ENCODE measurements at regions not wholly inside any gene's neighbourhood (a gene's known extent, or its start where the extent isn't known, plus 50 kb on each side); places are given as distances from the start of the nearest gene placed in this dataset.
A peak's percentile ranks its signal among the peaks of the same experiment; 100 is the strongest.
"Not testable (repeated sequence)": the region's sequence is repeated elsewhere in the genome, so short reads cannot be mapped to it uniquely, and the experiment has no call there.

DNA sequence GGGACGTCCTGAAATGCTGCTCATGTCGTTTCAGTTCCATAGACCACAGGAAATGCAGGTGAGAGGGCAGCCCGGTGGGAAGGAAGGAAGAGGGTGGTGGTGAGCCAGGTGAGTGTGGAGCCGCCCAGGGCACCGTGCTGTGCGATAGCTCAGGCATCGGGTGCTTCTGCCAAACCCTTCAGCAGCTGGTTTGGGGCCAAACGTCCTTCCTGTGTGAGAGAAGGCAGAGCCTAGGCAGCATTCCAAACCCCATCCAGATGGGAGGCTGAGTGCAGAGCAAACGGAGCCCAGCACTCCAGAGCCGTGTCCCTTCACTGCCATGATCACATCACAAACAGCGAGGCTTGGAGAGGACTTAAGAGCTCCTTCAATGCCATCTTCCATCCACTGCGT, 65.1 kb upstream of the SAMD11 start:
- WGBS, 10 experiments: 0 to 72% (median 0%) methylated on average over 1 to 4 of the region's 12 CpGs; no CpG with 5 or more reads in 5 of the 10 experiments
- H3K4me3 ChIP-seq; in situ Hi-C loops (cut with MboI; ENCODE audit: low pct_unique_long_range_greater_than_20kb in 2 of 9, low sequenced_read_pairs in 9 of 9, unreplicated experiment in 9 of 9); H3K27ac ChIP-seq; H3K4me1 ChIP-seq (replicated peaks in 1 of 2): not testable (repeated sequence)
- peak in 3 of 8 experiments; percentile 42 to 61 (median 42) for ATAC-seq (replicated peaks in 6 of 8)

GRCh38 chr1:860941-861340, 62.8 kb upstream of the SAMD11 start:
- 0 to 66% (median 51%) methylated on average over 2 to 3 of the region's 11 CpGs; no CpG with 5 or more reads in 6 of the 10 experiments for WGBS, 10 experiments
- ATAC-seq (replicated peaks in 6 of 8); H3K4me1 ChIP-seq (replicated peaks in 1 of 2); H3K4me3 ChIP-seq; in situ Hi-C loops (cut with MboI; ENCODE audit: low pct_unique_long_range_greater_than_20kb in 2 of 9, low sequenced_read_pairs in 9 of 9, unreplicated experiment in 9 of 9); H3K27ac ChIP-seq: not testable (repeated sequence)

- in situ Hi-C loops (cut with MboI; ENCODE audit: low pct_unique_long_range_greater_than_20kb in 2 of 9, low sequenced_read_pairs in 9 of 9, unreplicated experiment in 9 of 9): no loop called here
- ATAC-seq (replicated peaks in 6 of 8): no peak
Observed at GRCh38 chr1:861714-862113, 62.0 kb upstream of the SAMD11 start.

DNA sequence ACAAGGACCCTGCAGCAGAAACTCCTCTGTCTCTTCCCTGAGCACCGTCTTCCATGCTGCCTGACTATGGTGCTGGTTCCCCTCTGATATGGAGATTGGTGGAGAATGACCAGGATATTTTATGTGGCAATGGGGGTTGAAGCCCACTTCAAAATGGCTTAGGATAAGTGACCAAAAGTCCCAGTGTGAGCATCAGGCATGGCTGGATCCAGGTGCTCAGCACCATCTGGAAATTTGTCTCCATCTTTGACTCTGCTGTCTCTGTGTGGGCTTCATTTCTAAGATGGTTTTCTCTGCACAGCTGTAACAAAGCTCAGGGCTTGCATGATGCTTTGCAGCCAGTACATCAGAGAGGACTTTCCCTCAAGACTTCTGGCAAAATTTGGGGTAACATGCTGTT, 61.1 kb upstream of the SAMD11 start:
- in situ Hi-C loops (cut with MboI; ENCODE audit: low pct_unique_long_range_greater_than_20kb in 2 of 9, low sequenced_read_pairs in 9 of 9, unreplicated experiment in 9 of 9); H3K27ac ChIP-seq; H3K4me1 ChIP-seq (replicated peaks in 1 of 2); ATAC-seq (replicated peaks in 6 of 8); H3K4me3 ChIP-seq: not testable (repeated sequence)
- WGBS, 10 experiments: no CpG with 5 or more reads among the region's 1 CpG

More at GRCh38 chr1:861714-862113, 62.0 kb upstream of the SAMD11 start:
- Histone ChIP-seq H3K4me1 (replicated peaks in 1 of 2) (no peaks in the 10 kb centered on the region), H3K27ac (no peak overlapping the region), H3K4me3 (no peak overlapping the region)

DNA sequence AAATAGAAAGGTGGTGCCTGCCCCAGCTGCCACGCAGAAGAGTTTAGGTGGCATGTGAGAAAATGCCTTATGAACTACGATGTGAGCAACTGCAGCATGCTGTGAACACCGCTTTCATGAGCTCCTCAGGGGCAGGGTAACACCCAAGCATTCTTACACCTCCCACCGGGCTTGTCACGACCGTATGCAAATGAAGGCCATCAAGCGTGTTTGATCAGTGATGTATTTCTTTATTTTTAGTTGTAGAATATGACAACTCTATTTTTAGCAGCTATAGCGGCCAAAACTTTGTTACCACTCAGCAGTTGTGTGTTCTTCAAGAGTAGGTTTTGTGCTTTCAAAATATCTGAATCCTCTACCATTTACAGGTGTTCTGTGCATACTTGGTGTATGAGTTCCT, 58.1 kb upstream of the SAMD11 start:
- H3K27ac ChIP-seq; H3K4me1 ChIP-seq (replicated peaks in 1 of 2); in situ Hi-C loops (cut with MboI; ENCODE audit: low pct_unique_long_range_greater_than_20kb in 2 of 9, low sequenced_read_pairs in 9 of 9, unreplicated experiment in 9 of 9); H3K4me3 ChIP-seq: not testable (repeated sequence)
- 0 to 48% (median 38%) methylated on average over 3 to 7 of the region's 8 CpGs; no CpG with 5 or more reads in 3 of the 10 experiments for WGBS, 10 experiments
- ATAC-seq (replicated peaks in 6 of 8): peak in 3 of 8 experiments; percentile 28 to 36 (median 35)

DNA sequence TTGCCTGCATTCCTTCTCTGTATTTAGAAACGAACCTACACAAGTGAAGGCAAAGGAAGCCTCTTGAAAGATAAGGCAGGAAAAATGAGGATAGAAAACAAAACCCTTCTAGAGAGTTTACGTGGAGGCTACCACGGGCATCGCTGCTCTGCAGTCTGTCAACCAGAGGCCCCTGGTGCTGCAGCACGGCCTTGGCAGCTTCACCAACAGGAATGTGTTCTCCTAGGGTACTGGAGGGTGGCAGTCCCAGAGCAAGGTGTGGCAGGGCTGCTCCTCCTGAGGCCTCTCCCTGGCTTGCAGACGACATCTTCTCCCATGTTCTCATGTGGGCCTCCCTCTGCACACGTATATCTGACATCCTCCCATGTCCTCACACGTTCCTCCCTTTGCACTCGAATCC, 57.6 kb upstream of the SAMD11 start:
- WGBS, 10 experiments: 0 to 75% (median 52%) methylated on average over 1 to 9 of the region's 9 CpGs; no CpG with 5 or more reads in 1 of the 10 experiments
- ATAC-seq (replicated peaks in 6 of 8): no peak

GRCh38 chr1:866631-867299, 57.0 kb upstream of the SAMD11 start:
- WGBS, 10 experiments: 0 to 86% (median 39%) methylated on average over 1 to 12 of the region's 33 CpGs; no CpG with 5 or more reads in 2 of the 10 experiments
- ATAC-seq (replicated peaks in 6 of 8); in situ Hi-C loops (cut with MboI; ENCODE audit: low pct_unique_long_range_greater_than_20kb in 2 of 9, low sequenced_read_pairs in 9 of 9, unreplicated experiment in 9 of 9); H3K4me3 ChIP-seq; H3K27ac ChIP-seq; H3K4me1 ChIP-seq (replicated peaks in 1 of 2): not testable (repeated sequence)

More for the DNA sequence above, 57.6 kb upstream of the SAMD11 start:
- H3K4me1 ChIP-seq (replicated peaks in 1 of 2): no peaks in the 10 kb centered on the region
- no peak overlapping the region for H3K4me3 ChIP-seq
- in situ Hi-C loops (cut with MboI; ENCODE audit: low pct_unique_long_range_greater_than_20kb in 2 of 9, low sequenced_read_pairs in 9 of 9, unreplicated experiment in 9 of 9): no loop called here
- H3K27ac ChIP-seq: no peak overlapping the region

DNA sequence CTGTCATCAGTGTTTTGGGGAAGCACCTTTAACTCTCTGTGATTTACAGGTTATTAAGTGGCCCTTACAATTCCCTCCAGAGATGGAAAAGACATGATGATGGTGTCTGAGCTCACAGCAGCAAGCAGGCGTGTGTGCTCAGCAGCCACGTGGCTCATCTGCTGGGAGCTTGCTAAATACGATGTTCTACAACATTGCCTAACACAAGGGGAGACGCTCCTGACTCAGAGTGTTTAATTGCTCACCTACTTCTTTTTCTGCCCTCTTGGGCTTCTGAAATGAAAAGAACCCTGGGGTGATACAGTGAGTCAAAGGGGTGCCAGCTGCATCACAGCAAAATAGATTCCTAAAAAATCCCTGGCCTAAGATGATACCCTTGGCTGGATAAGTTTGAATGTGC, 56.2 kb upstream of the SAMD11 start:
- H3K27ac ChIP-seq; H3K4me3 ChIP-seq; ATAC-seq (replicated peaks in 6 of 8); H3K4me1 ChIP-seq (replicated peaks in 1 of 2); in situ Hi-C loops (cut with MboI; ENCODE audit: low pct_unique_long_range_greater_than_20kb in 2 of 9, low sequenced_read_pairs in 9 of 9, unreplicated experiment in 9 of 9): not testable (repeated sequence)
- 51 to 80% methylated on average over 1 to 2 of the region's 4 CpGs; no CpG with 5 or more reads in 8 of the 10 experiments for WGBS, 10 experiments

DNA sequence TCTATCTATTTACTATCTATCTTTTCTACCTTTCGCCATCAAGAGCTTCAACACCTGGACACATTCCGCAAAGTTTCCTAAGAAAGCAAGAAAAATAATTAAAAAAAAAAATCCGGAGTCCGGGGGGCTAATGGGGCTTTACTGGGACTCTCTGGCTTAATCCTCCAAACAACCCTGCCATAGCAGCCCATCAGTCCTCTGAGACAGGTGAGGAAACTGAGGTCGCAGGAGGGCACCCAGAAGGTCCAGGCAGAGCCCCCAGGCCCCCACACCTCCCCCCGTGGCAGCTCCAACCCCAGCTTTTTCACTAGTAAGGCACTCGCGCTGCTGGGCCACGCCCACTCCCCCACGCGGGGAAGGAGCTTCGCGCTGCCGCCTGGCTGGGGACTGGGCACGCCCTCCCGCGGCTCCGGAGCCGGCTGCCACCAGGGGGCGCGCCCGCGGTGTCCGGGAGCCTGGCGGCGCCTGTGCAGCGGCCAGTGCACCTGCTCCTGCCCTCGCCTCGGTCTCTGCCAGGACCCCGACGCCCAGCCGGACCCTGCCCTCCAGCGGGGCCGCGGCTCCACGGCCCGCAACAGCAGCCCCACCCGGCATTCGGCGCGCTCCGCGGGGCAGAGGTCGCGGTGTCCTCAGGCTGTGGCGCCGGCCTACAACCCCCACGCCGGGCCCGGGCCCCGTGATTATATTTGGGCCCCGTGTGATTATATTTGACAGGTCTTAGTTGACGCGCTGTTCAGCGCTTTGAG, 54.1 kb upstream of the SAMD11 start:
- ATAC-seq (replicated peaks in 6 of 8): peak; percentile 74 to 96 (median 86)
- H3K27ac ChIP-seq: no peak overlapping the region
- H3K4me1 ChIP-seq (replicated peaks in 1 of 2): no peaks in the 10 kb centered on the region
- in situ Hi-C loops (cut with MboI; ENCODE audit: low pct_unique_long_range_greater_than_20kb in 2 of 9, low sequenced_read_pairs in 9 of 9, unreplicated experiment in 9 of 9): no loop called here
- 0 to 100% (median 22%) methylated on average over 1 to 26 of the region's 55 CpGs; no CpG with 5 or more reads in 2 of the 10 experiments for WGBS, 10 experiments
- H3K4me3 ChIP-seq: peak overlapping the region in 3 of 5 donors; percentile 14 to 21 (median 14)

Measured in motor neuron (in vitro differentiated cells).